ENCODE measurements at regions not wholly inside any gene's neighbourhood (a gene's known extent, or its start where the extent isn't known, plus 50 kb on each side); places are given as distances from the start of the nearest gene placed in this dataset.
"Not testable (repeated sequence)": the region's sequence is repeated elsewhere in the genome, so short reads cannot be mapped to it uniquely, and the experiment has no call there.

GRCh38 chr3:170651260-170651845 is 65.5 kb upstream of the SLC7A14 start:
- no peaks in the 10 kb centered on the region for H3K36me3 ChIP-seq (ENCODE audit: low read length)

GRCh38 chr3:170650557-170650956 is 64.7 kb upstream of the SLC7A14 start:
- not testable (repeated sequence) for H3K79me2 ChIP-seq (ENCODE audit: insufficient read depth, low read length); H3K9me3 ChIP-seq (ENCODE audit: insufficient read depth, low read length); H3K27ac ChIP-seq (ENCODE audit: low read depth, low read length); H3K9ac ChIP-seq (ENCODE audit: low read length); H3F3A ChIP-seq (ENCODE audit: insufficient read depth); H3K9me2 ChIP-seq (replicated peaks; ENCODE audit: insufficient read depth, low read length); H3K27me3 ChIP-seq (ENCODE audit: low read length); H3K4me3 ChIP-seq (ENCODE audit: insufficient read depth, low read length, poor library complexity, severe bottlenecking); H4K20me1 ChIP-seq (ENCODE audit: low read depth, low read length); H2AFZ ChIP-seq (ENCODE audit: low read depth, low read length, severe bottlenecking); H3K4me2 ChIP-seq (ENCODE audit: low read depth, low read length, poor library complexity, severe bottlenecking); H3K36me3 ChIP-seq (ENCODE audit: low read length)

More at GRCh38 chr3:170651260-170651845, 65.5 kb upstream of the SLC7A14 start:
- Histone ChIP-seq H3K4me3 (ENCODE audit: insufficient read depth, low read length, poor library complexity, severe bottlenecking) (no peak overlapping the region), H3K9me2 (replicated peaks; ENCODE audit: insufficient read depth, low read length) (no peaks in the 10 kb centered on the region), H3K27me3 (ENCODE audit: low read length) (no peaks in the 10 kb centered on the region), H2AFZ (ENCODE audit: low read depth, low read length, severe bottlenecking) (no peak overlapping the region), H3K79me2 (ENCODE audit: insufficient read depth, low read length) (no peaks in the 10 kb centered on the region), H3F3A (ENCODE audit: insufficient read depth) (no peaks in the 10 kb centered on the region), H3K4me2 (ENCODE audit: low read depth, low read length, poor library complexity, severe bottlenecking) (no peak overlapping the region), H3K9ac (ENCODE audit: low read length) (no peak overlapping the region), H3K27ac (ENCODE audit: low read depth, low read length) (no peak overlapping the region), H3K9me3 (ENCODE audit: insufficient read depth, low read length) (no peaks in the 10 kb centered on the region), H4K20me1 (ENCODE audit: low read depth, low read length) (no peaks in the 10 kb centered on the region)
- TF ChIP-seq EZH2phosphoT487 (conservative IDR thresholded peaks at IDR 0.05; ENCODE audit: low read length) (no peak), CTCF (IDR thresholded peaks at IDR 0.05; ENCODE audit: insufficient read depth, low read length, poor library complexity, severe bottlenecking) (no peak)

- no peaks in the 10 kb centered on the region for H3K79me2 ChIP-seq (ENCODE audit: insufficient read depth, low read length)
- no peak overlapping the region for H3K4me3 ChIP-seq (ENCODE audit: insufficient read depth, low read length, poor library complexity, severe bottlenecking)
- H3F3A ChIP-seq (ENCODE audit: insufficient read depth) = no peaks in the 10 kb centered on the region
- no peak overlapping the region for H3K9ac ChIP-seq (ENCODE audit: low read length)
- H3K27me3 ChIP-seq (ENCODE audit: low read length) = no peaks in the 10 kb centered on the region
- H4K20me1 ChIP-seq (ENCODE audit: low read depth, low read length) = no peaks in the 10 kb centered on the region
- H3K9me3 ChIP-seq (ENCODE audit: insufficient read depth, low read length) = no peaks in the 10 kb centered on the region
- TF ChIP-seq EZH2phosphoT487 (conservative IDR thresholded peaks at IDR 0.05; ENCODE audit: low read length) (no peak), CTCF (IDR thresholded peaks at IDR 0.05; ENCODE audit: insufficient read depth, low read length, poor library complexity, severe bottlenecking) (no peak)
- no peak overlapping the region for H3K27ac ChIP-seq (ENCODE audit: low read depth, low read length)
- H3K36me3 ChIP-seq (ENCODE audit: low read length) = no peaks in the 10 kb centered on the region
- H3K9me2 ChIP-seq (replicated peaks; ENCODE audit: insufficient read depth, low read length) = no peaks in the 10 kb centered on the region
- H2AFZ ChIP-seq (ENCODE audit: low read depth, low read length, severe bottlenecking) = no peak overlapping the region
- no peak overlapping the region for H3K4me2 ChIP-seq (ENCODE audit: low read depth, low read length, poor library complexity, severe bottlenecking)
These were observed 58.8 kb upstream of the SLC7A14 start for GRCh38 chr3:170644711-170645110.

GRCh38 chr3:170643831-170644230 is 58.0 kb upstream of the SLC7A14 start:
- H3K79me2 ChIP-seq (ENCODE audit: insufficient read depth, low read length) = no peaks in the 10 kb centered on the region
- no peaks in the 10 kb centered on the region for H3K9me2 ChIP-seq (replicated peaks; ENCODE audit: insufficient read depth, low read length)
- H3K27me3 ChIP-seq (ENCODE audit: low read length) = no peaks in the 10 kb centered on the region
- no peaks in the 10 kb centered on the region for H3F3A ChIP-seq (ENCODE audit: insufficient read depth)
- no peak overlapping the region for H3K4me3 ChIP-seq (ENCODE audit: insufficient read depth, low read length, poor library complexity, severe bottlenecking)
- no peak overlapping the region for H3K9ac ChIP-seq (ENCODE audit: low read length)
- H3K9me3 ChIP-seq (ENCODE audit: insufficient read depth, low read length) = no peaks in the 10 kb centered on the region
- no peak overlapping the region for H3K27ac ChIP-seq (ENCODE audit: low read depth, low read length)
- no peaks in the 10 kb centered on the region for H4K20me1 ChIP-seq (ENCODE audit: low read depth, low read length)
- H3K36me3 ChIP-seq (ENCODE audit: low read length) = no peaks in the 10 kb centered on the region
- TF ChIP-seq EZH2phosphoT487 (conservative IDR thresholded peaks at IDR 0.05; ENCODE audit: low read length) (no peak), CTCF (IDR thresholded peaks at IDR 0.05; ENCODE audit: insufficient read depth, low read length, poor library complexity, severe bottlenecking) (no peak)
- H2AFZ ChIP-seq (ENCODE audit: low read depth, low read length, severe bottlenecking) = no peak overlapping the region
- H3K4me2 ChIP-seq (ENCODE audit: low read depth, low read length, poor library complexity, severe bottlenecking) = no peak overlapping the region

Data from SU-DHL-6 (cell line).